Ectodermal cell (in vitro differentiated cells): ENCODE measurements at regions not wholly inside any gene's neighbourhood (a gene's known extent, or its start where the extent isn't known, plus 50 kb on each side); places are given as distances from the start of the nearest gene placed in this dataset.

ENCODE experiments used
- H3K27ac ChIP-seq: 2 replicates; pipeline ENCODE4 v1.7.0; 2013; ENCODE audit warnings: mild to moderate bottlenecking, low read depth, low read length; ENCODE audit not compliant: insufficient read depth, poor library complexity, severe bottlenecking
- H3K27me3 ChIP-seq: 2 replicates; pipeline ENCODE4 v1.7.0; 2013; ENCODE audit warnings: mild to moderate bottlenecking, low read length; ENCODE audit not compliant: insufficient read depth, control insufficient read depth, poor library complexity, severe bottlenecking
- H3K36me3 ChIP-seq: one replicate; pipeline ENCODE4 v1.7.0; 2013; ENCODE audit warnings: low read length; ENCODE audit not compliant: control insufficient read depth, insufficient read depth
- H3K4me1 ChIP-seq: one replicate; pipeline ENCODE4 v1.7.0; 2013; ENCODE audit warnings: low read length; ENCODE audit not compliant: control insufficient read depth, insufficient read depth
- H3K4me3 ChIP-seq: 2 replicates; pipeline ENCODE4 v1.7.0; 2013; ENCODE audit warnings: low read depth, low read length, control low read depth; ENCODE audit not compliant: insufficient read depth
- H3K9me3 ChIP-seq: 2 replicates; pipeline ENCODE4 v1.7.0; 2013; ENCODE audit warnings: mild to moderate bottlenecking, low read length, moderate library complexity; ENCODE audit not compliant: control insufficient read depth
- WGBS, 2 experiments: methylation state at CpG; one replicate each; pipeline ENCODE4 v1.1.7; 2013; ENCODE audit warnings: missing lambda C conversion rate in 2 of 2; 5-methylcytosine and 5-hydroxymethylcytosine counted together

- Histone ChIP-seq H3K27me3 (no peaks in the 10 kb centered on the region), H3K27ac (no peak overlapping the region), H3K9me3 (no peaks in the 10 kb centered on the region), H3K4me3 (no peak overlapping the region), H3K4me1 (no peaks in the 10 kb centered on the region), H3K36me3 (no peaks in the 10 kb centered on the region)
- 94 to 95% methylated on average over 11 of the region's 11 CpGs for WGBS, 2 experiments
These were observed 105.1 kb downstream of the TRAPPC11 start for GRCh38 chr4:183763990-183764754.

GRCh38 chr4:183765251-183765911 lies 106.3 kb downstream of the TRAPPC11 start:
- H3K27me3 ChIP-seq: no peaks in the 10 kb centered on the region
- H3K36me3 ChIP-seq: no peaks in the 10 kb centered on the region
- H3K9me3 ChIP-seq: no peaks in the 10 kb centered on the region
- no peak overlapping the region for H3K4me3 ChIP-seq
- H3K27ac ChIP-seq: no peak overlapping the region
- 71 to 82% methylated on average over 18 of the region's 18 CpGs for WGBS, 2 experiments
- no peaks in the 10 kb centered on the region for H3K4me1 ChIP-seq

GRCh38 chr4:183766140-183766539 lies 107.0 kb downstream of the TRAPPC11 start:
- Histone ChIP-seq H3K36me3 (no peaks in the 10 kb centered on the region), H3K4me1 (no peaks in the 10 kb centered on the region), H3K4me3 (no peak overlapping the region), H3K27ac (no peak overlapping the region), H3K9me3 (no peaks in the 10 kb centered on the region), H3K27me3 (no peaks in the 10 kb centered on the region)
- 94 to 96% methylated on average over 12 of the region's 12 CpGs for WGBS, 2 experiments

GRCh38 chr4:183770906-183771305 lies 111.8 kb downstream of the TRAPPC11 start:
- WGBS, 2 experiments: 83 to 86% methylated on average over 7 of the region's 7 CpGs
- H3K9me3 ChIP-seq: no peaks in the 10 kb centered on the region
- H3K4me3 ChIP-seq: no peak overlapping the region
- no peaks in the 10 kb centered on the region for H3K4me1 ChIP-seq
- no peaks in the 10 kb centered on the region for H3K36me3 ChIP-seq
- no peaks in the 10 kb centered on the region for H3K27me3 ChIP-seq
- no peak overlapping the region for H3K27ac ChIP-seq

GRCh38 chr4:183772361-183772760 lies 113.3 kb downstream of the TRAPPC11 start:
- Histone ChIP-seq H3K27ac (no peak overlapping the region), H3K4me1 (no peaks in the 10 kb centered on the region), H3K27me3 (no peaks in the 10 kb centered on the region), H3K9me3 (no peaks in the 10 kb centered on the region), H3K36me3 (no peaks in the 10 kb centered on the region), H3K4me3 (no peak overlapping the region)
- WGBS, 2 experiments: 95 to 100% methylated on average over 1 of the region's 1 CpG

- Histone ChIP-seq H3K27ac (no peak overlapping the region), H3K4me1 (no peaks in the 10 kb centered on the region), H3K9me3 (no peaks in the 10 kb centered on the region), H3K36me3 (no peaks in the 10 kb centered on the region), H3K4me3 (no peak overlapping the region), H3K27me3 (no peaks in the 10 kb centered on the region)
- 19 to 22% methylated on average over 4 to 5 of the region's 5 CpGs for WGBS, 2 experiments
These were observed 114.7 kb downstream of the TRAPPC11 start for GRCh38 chr4:183773790-183774189.

GRCh38 chr4:183783306-183783705 lies 121.8 kb upstream of the STOX2 start:
- no peaks in the 10 kb centered on the region for H3K27me3 ChIP-seq
- no peaks in the 10 kb centered on the region for H3K36me3 ChIP-seq
- H3K27ac ChIP-seq: no peak overlapping the region
- H3K4me1 ChIP-seq: peaks cover 5% of the 10 kb centered on the region
- WGBS, 2 experiments: 95% methylated on average over 4 of the region's 4 CpGs
- no peak overlapping the region for H3K4me3 ChIP-seq
- H3K9me3 ChIP-seq: no peaks in the 10 kb centered on the region

GRCh38 chr4:183783991-183784553 lies 121.0 kb upstream of the STOX2 start:
- no peaks in the 10 kb centered on the region for H3K9me3 ChIP-seq
- H3K4me1 ChIP-seq: peaks cover 5% of the 10 kb centered on the region
- WGBS, 2 experiments: 63 to 67% methylated on average over 6 of the region's 6 CpGs
- no peak overlapping the region for H3K27ac ChIP-seq
- no peaks in the 10 kb centered on the region for H3K27me3 ChIP-seq
- no peaks in the 10 kb centered on the region for H3K36me3 ChIP-seq
- H3K4me3 ChIP-seq: no peak overlapping the region

GRCh38 chr4:183788308-183788905 lies 116.7 kb upstream of the STOX2 start:
- H3K27me3 ChIP-seq: no peaks in the 10 kb centered on the region
- WGBS, 2 experiments: 57 to 64% methylated on average over 3 of the region's 3 CpGs
- peaks cover 5% of the 10 kb centered on the region for H3K4me1 ChIP-seq
- H3K9me3 ChIP-seq: no peaks in the 10 kb centered on the region
- no peak overlapping the region for H3K4me3 ChIP-seq
- no peaks in the 10 kb centered on the region for H3K36me3 ChIP-seq
- no peak overlapping the region for H3K27ac ChIP-seq

GRCh38 chr4:183789657-183790056 lies 115.5 kb upstream of the STOX2 start:
- Histone ChIP-seq H3K36me3 (no peaks in the 10 kb centered on the region), H3K4me3 (no peak overlapping the region), H3K9me3 (no peaks in the 10 kb centered on the region), H3K27me3 (no peaks in the 10 kb centered on the region), H3K4me1 (no peaks in the 10 kb centered on the region), H3K27ac (no peak overlapping the region)
- WGBS, 2 experiments: 92% methylated on average over 3 of the region's 3 CpGs
